K562 (cell line): ENCODE measurements at regions not wholly inside any gene's neighbourhood (a gene's known extent, or its start where the extent isn't known, plus 50 kb on each side); places are given as distances from the start of the nearest gene placed in this dataset.

ENCODE experiments used
- CTBP1 ChIP-seq: fragments of 450-650 bp; IDR thresholded peaks from 2 replicates; pipeline ENCODE4 v1.6.1; 2016; ENCODE audit warnings: borderline replicate concordance
- ELK3 ChIP-seq: fragments of 450-650 bp; formaldehyde crosslinking; IDR thresholded peaks from 2 replicates; pipeline ENCODE4 v1.4.0; 2020; ENCODE audit warnings: mild to moderate bottlenecking
- GTF2B ChIP-seq: IDR thresholded peaks from 2 replicates; pipeline ENCODE4 v1.6.1; 2011; ENCODE audit not compliant: insufficient read length; ENCODE audit errors: extremely low read depth
- MLX ChIP-seq, 2 experiments: fragments of 450-650 bp in 1 of 2; sonication (generic) in 1 of 2; formaldehyde crosslinking; conservative IDR thresholded peaks; 2 replicates each; pipeline versions ENCODE4 v1.4.0 to v1.8.1; 2020 to 2022; ENCODE audit warnings: mild to moderate bottlenecking in 1 of 2, missing genetic modification reagents in 1 of 2
- PHF20 ChIP-seq: fragments of 450-650 bp; IDR thresholded peaks from 2 replicates; pipeline ENCODE4 v1.6.1; 2018; ENCODE audit not compliant: partially characterized antibody
- TF ChIP-seq, protein P1 (sequence below): fragments of 250-450 bp; sonication (Bioruptor Pico); IDR thresholded peaks from 2 replicates; pipeline ENCODE4 v1.4.0; 2020; ENCODE audit warnings: mild to moderate bottlenecking, moderate library complexity

DNA sequence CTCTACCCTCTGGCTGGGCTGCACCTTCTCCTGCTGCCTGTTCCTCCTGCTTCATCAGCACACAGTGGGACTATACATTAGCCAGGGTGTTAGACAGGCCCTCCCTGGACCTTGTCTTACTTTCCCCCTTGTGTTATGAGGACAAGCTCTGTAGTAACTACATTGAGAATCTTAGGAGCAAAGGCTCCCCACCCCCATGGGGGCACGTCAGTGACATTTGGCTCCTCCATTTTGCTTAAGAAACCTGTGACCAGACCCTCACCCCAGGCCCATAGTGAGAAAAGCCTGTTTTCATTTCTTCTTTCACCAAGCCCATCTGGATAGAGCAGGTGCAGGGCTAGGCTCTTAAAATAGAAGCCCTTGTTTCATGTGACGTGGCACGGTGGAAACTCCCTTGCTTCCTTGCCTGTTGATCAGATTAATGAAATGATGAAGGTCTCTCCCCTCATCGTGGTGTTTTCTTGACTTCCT, 146.7 kb downstream of the RPIA start (continued):
- no peak for TF ChIP-seq MLX (CRISPR knock-in tag; conservative IDR thresholded peaks at IDR 0.05)
- TF ChIP-seq, protein P1, sequence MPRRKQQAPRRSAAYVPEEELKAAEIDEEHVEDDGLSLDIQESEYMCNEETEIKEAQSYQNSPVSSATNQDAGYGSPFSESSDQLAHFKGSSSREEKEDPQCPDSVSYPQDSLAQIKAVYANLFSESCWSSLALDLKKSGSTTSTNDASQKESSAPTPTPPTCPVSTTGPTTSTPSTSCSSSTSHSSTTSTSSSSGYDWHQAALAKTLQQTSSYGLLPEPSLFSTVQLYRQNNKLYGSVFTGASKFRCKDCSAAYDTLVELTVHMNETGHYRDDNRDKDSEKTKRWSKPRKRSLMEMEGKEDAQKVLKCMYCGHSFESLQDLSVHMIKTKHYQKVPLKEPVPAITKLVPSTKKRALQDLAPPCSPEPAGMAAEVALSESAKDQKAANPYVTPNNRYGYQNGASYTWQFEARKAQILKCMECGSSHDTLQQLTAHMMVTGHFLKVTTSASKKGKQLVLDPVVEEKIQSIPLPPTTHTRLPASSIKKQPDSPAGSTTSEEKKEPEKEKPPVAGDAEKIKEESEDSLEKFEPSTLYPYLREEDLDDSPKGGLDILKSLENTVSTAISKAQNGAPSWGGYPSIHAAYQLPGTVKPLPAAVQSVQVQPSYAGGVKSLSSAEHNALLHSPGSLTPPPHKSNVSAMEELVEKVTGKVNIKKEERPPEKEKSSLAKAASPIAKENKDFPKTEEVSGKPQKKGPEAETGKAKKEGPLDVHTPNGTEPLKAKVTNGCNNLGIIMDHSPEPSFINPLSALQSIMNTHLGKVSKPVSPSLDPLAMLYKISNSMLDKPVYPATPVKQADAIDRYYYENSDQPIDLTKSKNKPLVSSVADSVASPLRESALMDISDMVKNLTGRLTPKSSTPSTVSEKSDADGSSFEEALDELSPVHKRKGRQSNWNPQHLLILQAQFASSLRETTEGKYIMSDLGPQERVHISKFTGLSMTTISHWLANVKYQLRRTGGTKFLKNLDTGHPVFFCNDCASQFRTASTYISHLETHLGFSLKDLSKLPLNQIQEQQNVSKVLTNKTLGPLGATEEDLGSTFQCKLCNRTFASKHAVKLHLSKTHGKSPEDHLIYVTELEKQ (CRISPR knock-in tag), result no peak
- no peak for TF ChIP-seq ELK3 (CRISPR knock-in tag)
- no peak for TF ChIP-seq GTF2B
- no peak for TF ChIP-seq CTBP1
- TF ChIP-seq PHF20, result no peak
